ENCODE measurements at regions not wholly inside any gene's neighbourhood (a gene's known extent, or its start where the extent isn't known, plus 50 kb on each side); places are given as distances from the start of the nearest gene placed in this dataset.

DNA sequence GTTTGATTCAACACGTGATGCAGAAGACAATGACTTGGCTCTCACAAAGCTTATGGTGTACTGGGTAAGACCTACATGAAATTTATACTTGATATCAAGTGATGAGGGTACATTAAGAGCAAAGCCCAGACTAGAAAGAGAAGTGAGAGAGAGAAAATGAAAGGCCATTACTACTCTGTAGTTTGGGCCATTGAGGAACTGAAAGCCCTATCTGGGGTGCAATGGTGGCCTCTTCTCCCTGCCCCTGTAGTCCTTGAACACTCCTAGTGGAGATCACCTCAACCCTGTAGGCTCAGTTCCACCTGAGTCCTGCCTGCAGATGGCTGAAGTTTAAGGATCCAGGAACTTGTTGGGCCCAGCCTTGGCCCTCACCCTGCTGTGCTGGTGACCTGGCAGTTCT lies 569.8 kb upstream of the MEX3C start:
- no peaks in the 10 kb centered on the region for H3K9me3 ChIP-seq (replicated peaks)
- DNase-seq (ENCODE audit: low read depth in 1 of 2, low spot score in 2 of 2), result no peak
- no peak overlapping the region for H3K4me3 ChIP-seq
- no peak overlapping the region for H3K27ac ChIP-seq
- H3K4me1 ChIP-seq (replicated peaks), result no peaks in the 10 kb centered on the region
- H3K36me3 ChIP-seq, result no peaks in the 10 kb centered on the region
- no peaks in the 10 kb centered on the region for H3K27me3 ChIP-seq (replicated peaks)

DNA sequence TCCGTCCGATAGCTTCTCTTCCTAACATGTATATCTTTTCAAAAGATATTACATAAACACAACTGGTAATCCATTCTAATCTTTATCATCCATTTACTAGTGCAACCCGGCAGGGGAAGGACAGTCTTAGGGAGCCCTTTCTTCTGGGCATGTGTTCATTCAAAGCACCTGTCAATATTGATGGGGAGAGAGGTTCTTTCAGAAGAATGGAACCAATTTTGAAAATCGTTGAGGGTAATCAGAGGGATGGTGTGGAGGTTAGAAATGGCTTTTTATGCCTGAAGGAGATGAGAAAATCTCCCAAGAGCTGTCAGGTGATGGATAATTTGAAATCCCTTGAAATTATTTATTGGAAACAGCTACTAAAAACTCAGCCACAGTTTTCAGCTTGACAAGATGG lies 561.9 kb upstream of the DCC start:
- Histone ChIP-seq H3K4me1 (replicated peaks) (no peaks in the 10 kb centered on the region), H3K9me3 (replicated peaks) (no peaks in the 10 kb centered on the region; the same call in 1 of the 2 replicates), H3K27me3 (replicated peaks) (no peaks in the 10 kb centered on the region), H3K36me3 (no peaks in the 10 kb centered on the region), H3K27ac (no peak overlapping the region), H3K4me3 (no peak overlapping the region)
- no peak for DNase-seq (ENCODE audit: low read depth in 1 of 2, low spot score in 2 of 2)

DNA sequence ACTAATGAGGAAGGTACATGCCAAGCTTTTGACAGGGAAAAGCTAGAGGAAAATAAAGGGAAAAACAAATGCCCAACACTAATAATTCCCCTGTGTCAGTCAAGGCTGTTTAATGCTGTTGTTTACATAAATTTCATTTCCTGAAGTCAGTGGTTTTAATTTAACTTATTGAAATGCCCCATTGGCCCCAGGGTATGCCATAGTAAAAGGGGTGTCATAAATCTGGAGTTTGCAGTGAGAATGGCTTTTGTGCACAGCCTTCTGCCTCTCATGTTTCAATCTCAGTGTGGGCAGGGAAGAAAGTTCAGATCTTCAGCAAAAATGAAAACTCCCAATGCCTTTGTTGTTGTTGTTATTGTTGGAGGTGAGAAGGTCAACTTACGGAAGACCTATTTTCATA lies 550.1 kb upstream of the DCC start:
- H3K4me3 ChIP-seq, result no peak overlapping the region
- no peaks in the 10 kb centered on the region for H3K27me3 ChIP-seq (replicated peaks)
- no peaks in the 10 kb centered on the region for H3K9me3 ChIP-seq (replicated peaks)
- no peaks in the 10 kb centered on the region for H3K4me1 ChIP-seq (replicated peaks)
- H3K27ac ChIP-seq, result no peak overlapping the region
- H3K36me3 ChIP-seq, result no peaks in the 10 kb centered on the region
- DNase-seq (ENCODE audit: low read depth in 1 of 2, low spot score in 2 of 2), result no peak

DNA sequence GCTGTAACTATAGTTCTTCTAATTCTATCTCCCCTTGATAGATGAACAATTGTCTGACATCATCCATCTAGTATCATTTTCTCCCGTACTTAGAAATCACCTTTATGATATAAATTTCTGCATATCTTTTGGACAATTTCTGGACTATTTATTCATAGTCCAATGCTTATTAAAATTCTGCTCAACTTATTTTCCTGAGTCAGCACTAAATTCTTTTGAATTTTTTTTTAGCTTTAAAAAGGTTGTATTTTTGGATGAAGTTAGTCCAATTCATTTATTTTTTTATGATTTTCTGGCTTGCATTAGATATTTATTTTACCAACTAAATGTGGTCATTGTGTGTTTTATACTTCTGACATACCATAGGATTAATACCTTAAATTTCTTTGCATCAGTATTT lies 538.5 kb upstream of the DCC start:
- no peaks in the 10 kb centered on the region for H3K4me1 ChIP-seq (replicated peaks)
- no peaks in the 10 kb centered on the region for H3K36me3 ChIP-seq
- H3K4me3 ChIP-seq, result no peak overlapping the region
- H3K27me3 ChIP-seq (replicated peaks), result no peaks in the 10 kb centered on the region
- DNase-seq (ENCODE audit: low read depth in 1 of 2, low spot score in 2 of 2), result no peak
- H3K9me3 ChIP-seq (replicated peaks), result no peaks in the 10 kb centered on the region; the same call in 1 of the 2 replicates
- no peak overlapping the region for H3K27ac ChIP-seq

DNA sequence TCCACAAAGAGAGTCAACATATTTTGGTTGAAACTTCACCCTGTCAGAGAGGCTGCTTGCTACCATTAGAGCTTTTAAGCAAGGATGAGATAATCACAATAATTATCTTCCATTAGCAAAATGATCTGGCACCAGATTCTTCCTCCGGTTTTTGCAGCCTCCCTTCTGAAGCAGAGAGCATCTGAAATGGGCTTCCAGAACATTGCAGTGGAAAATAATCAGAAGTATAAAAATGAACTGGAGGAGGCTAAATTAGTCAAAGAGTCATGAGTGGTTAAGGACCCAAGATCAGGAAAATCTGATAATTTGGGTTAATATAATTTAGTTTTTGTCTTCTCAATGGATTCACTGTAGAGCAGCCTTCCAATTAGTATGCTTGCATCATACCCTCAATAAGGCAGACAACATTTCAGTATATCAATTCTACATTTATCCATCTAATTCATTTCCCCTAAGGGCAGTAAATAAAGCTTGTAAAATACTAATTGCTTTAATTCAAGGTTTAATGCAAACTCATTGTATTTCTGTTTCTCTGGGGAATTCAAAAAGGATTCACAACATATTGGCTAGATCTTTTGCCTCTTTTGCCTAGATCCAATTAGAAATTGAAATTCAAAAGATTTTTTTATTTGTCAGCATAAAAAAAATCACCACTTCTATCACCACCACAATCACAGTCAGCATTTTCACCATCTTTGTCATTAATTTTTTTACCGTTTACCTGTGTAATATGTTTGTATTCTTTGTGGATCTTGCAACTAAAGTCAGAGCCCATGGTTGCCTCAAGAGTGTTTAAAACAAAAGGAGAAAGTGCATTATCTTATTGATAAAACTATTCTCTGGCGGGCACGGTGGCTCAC lies 537.2 kb upstream of the DCC start:
- H3K36me3 ChIP-seq, result no peaks in the 10 kb centered on the region
- no peak for DNase-seq (ENCODE audit: low read depth in 1 of 2, low spot score in 2 of 2)
- no peaks in the 10 kb centered on the region for H3K4me1 ChIP-seq (replicated peaks)
- no peak overlapping the region for H3K27ac ChIP-seq
- H3K27me3 ChIP-seq (replicated peaks), result no peaks in the 10 kb centered on the region
- no peak overlapping the region for H3K4me3 ChIP-seq
- H3K9me3 ChIP-seq (replicated peaks), result no peaks in the 10 kb centered on the region; the same call in 1 of the 2 replicates

DNA sequence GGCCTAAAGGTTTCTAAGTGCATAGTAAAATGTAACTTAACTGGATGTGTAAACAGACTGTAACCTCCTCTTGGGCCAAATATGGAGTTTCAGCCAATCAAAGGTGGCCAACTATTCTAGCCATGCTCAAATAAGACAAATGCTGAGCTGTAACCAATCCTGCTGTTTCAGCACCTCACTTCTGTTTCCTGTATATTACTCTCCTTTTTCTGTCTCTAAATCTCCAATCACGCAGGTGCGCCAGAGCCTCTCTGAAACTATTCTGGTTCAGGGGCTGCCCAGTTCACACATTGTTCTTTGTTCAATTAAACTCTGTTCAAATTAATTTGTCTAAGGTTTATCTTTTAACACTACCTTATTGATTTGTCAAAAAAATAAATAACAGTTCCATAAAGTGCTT lies 532.7 kb upstream of the DCC start:
- no peak overlapping the region for H3K4me3 ChIP-seq
- no peaks in the 10 kb centered on the region for H3K9me3 ChIP-seq (replicated peaks)
- no peaks in the 10 kb centered on the region for H3K36me3 ChIP-seq
- no peaks in the 10 kb centered on the region for H3K27me3 ChIP-seq (replicated peaks)
- H3K4me1 ChIP-seq (replicated peaks), result no peaks in the 10 kb centered on the region
- H3K27ac ChIP-seq, result no peak overlapping the region
- no peak for DNase-seq (ENCODE audit: low read depth in 1 of 2, low spot score in 2 of 2)

DNA sequence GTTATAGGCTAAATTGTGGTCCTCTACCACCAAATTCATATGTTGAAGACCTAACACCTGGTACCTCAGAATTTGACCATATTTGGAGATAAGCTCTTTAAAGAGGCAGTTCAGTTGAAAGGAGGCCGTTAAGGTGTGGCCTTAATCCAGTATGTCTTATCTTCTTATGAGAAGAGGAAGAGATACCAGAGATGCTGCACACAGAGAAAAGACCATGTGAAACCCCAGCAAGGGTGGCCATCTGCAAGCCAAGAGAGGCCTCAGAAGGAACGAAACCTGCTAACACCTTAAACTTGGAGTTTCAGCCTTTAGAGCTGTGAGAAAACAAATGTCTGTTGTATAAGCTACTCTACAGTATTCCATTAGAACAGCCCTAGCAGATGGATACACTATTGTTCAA lies 528.1 kb upstream of the DCC start:
- no peak overlapping the region for H3K27ac ChIP-seq
- no peaks in the 10 kb centered on the region for H3K36me3 ChIP-seq
- H3K4me3 ChIP-seq, result no peak overlapping the region
- H3K9me3 ChIP-seq (replicated peaks), result no peaks in the 10 kb centered on the region
- DNase-seq (ENCODE audit: low read depth in 1 of 2, low spot score in 2 of 2), result no peak
- no peaks in the 10 kb centered on the region for H3K4me1 ChIP-seq (replicated peaks)
- no peaks in the 10 kb centered on the region for H3K27me3 ChIP-seq (replicated peaks)

DNA sequence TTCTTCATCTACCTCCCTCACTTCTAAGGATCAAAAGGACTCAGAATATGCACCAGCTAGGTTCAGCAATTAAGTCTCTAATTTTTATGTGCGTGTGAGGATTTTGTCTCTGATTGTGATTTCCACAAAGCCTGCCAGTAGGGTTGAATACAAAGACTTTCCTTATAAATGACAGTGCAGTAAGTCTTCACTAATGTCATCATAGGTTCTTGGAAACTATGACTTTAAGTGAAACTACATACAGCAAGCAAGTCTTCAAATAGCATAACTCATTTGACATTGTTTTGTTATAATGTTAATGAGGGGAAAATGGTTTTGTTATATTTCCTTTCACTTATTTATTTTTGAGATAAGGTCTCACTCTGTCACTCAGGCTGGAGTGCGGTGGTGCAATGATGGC lies 526.3 kb upstream of the DCC start:
- Histone ChIP-seq H3K4me1 (replicated peaks) (no peaks in the 10 kb centered on the region), H3K36me3 (no peaks in the 10 kb centered on the region), H3K4me3 (no peak overlapping the region), H3K27me3 (replicated peaks) (no peaks in the 10 kb centered on the region), H3K9me3 (replicated peaks) (no peaks in the 10 kb centered on the region), H3K27ac (no peak overlapping the region)
- DNase-seq (ENCODE audit: low read depth in 1 of 2, low spot score in 2 of 2), result no peak

DNA sequence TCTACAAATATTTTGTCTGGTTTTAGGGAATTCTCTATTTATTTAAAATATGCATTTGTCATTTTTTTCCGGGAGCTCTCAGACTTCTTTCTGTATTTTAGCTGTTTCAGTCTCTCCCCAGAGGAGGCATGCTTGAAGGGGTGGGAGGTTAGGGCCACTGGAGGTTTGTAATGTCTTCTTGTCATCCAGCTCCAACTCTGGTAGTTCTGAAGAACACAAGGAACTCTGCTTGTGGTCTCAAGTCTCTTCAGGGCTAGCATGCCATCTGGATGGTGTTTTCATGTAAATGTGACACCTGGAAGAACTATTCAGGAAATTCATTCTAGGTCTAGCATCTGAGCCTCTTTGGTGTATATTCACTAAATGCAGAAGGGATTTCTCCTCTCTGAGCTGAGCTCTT lies 518.4 kb upstream of the DCC start:
- Histone ChIP-seq H3K9me3 (replicated peaks) (no peaks in the 10 kb centered on the region; the same call in 1 of the 2 replicates), H3K36me3 (no peaks in the 10 kb centered on the region), H3K4me3 (no peak overlapping the region), H3K4me1 (replicated peaks) (no peaks in the 10 kb centered on the region), H3K27me3 (replicated peaks) (no peaks in the 10 kb centered on the region), H3K27ac (no peak overlapping the region)
- DNase-seq (ENCODE audit: low read depth in 1 of 2, low spot score in 2 of 2), result no peak

DNA sequence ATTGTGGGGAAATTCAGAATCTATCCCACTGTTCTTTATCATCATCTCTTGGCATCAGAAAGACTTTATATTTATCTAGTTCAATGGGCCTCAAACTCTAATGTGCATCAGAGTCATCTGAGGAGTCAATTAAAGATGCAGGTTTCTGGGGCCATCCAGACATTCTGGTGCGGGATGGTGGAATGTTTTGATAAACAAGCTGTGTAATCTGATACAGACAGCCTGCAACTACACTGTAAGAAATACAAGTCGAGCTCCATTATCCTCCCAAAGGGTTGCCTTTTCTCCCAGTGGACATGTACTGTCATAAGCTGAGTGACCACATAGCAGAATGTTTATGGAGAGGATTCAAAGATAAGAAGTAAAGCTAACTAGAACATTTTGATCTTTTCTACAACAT lies 515.3 kb upstream of the DCC start:
- no peak for DNase-seq (ENCODE audit: low read depth in 1 of 2, low spot score in 2 of 2)
- H3K36me3 ChIP-seq, result no peaks in the 10 kb centered on the region
- no peaks in the 10 kb centered on the region for H3K4me1 ChIP-seq (replicated peaks)
- H3K4me3 ChIP-seq, result no peak overlapping the region
- H3K27ac ChIP-seq, result no peak overlapping the region
- H3K9me3 ChIP-seq (replicated peaks), result peaks cover 4% of the 10 kb centered on the region
- no peaks in the 10 kb centered on the region for H3K27me3 ChIP-seq (replicated peaks)

DNA sequence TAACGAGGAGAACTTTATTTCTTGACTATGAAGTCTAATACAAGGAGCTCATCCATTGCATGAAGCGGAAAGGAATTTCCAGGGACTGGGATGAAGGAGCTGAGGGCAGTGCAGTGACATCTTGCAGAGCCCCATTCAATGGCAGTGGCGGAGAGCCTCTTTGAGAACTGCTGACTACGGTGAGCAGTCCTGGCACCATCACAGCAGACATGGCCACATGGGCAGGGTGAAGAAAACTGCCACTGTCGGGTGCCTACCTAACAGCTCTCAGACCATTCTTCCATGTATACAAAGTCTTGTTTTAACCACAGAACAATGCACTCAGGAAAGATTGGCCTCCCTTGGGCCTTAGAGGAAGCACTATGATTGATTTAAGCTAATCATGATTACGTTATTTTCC lies 506.1 kb upstream of the DCC start:
- Histone ChIP-seq H3K4me1 (replicated peaks) (no peaks in the 10 kb centered on the region), H3K36me3 (no peaks in the 10 kb centered on the region), H3K27ac (no peak overlapping the region), H3K27me3 (replicated peaks) (no peaks in the 10 kb centered on the region), H3K9me3 (replicated peaks) (no peaks in the 10 kb centered on the region), H3K4me3 (no peak overlapping the region)
- no peak for DNase-seq (ENCODE audit: low read depth in 1 of 2, low spot score in 2 of 2)

DNA sequence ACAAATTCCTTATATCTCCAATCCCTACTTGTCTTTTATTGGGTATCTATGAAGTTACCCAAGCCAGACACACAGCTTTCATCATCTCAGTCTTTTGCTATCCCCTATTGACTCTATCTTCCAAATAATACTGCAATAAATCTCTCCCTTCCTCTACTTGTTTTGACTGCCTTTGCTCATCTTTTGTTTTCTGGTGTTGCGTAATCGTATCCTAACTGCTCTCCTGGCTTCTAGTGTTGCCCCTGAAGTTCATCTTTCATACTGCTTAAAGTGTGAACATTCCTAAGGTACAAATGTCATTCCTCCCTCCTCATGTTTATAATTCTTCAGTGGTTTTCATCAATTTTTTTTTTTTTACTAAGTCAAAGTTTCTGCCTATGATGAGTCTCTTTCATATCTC lies 491.3 kb upstream of the DCC start:
- Histone ChIP-seq H3K27me3 (replicated peaks) (no peaks in the 10 kb centered on the region), H3K4me1 (replicated peaks) (no peaks in the 10 kb centered on the region), H3K36me3 (no peaks in the 10 kb centered on the region), H3K9me3 (replicated peaks) (peaks cover 3% of the 10 kb centered on the region; the same call in 1 of the 2 replicates), H3K27ac (no peak overlapping the region), H3K4me3 (no peak overlapping the region)
- no peak for DNase-seq (ENCODE audit: low read depth in 1 of 2, low spot score in 2 of 2)

DNA sequence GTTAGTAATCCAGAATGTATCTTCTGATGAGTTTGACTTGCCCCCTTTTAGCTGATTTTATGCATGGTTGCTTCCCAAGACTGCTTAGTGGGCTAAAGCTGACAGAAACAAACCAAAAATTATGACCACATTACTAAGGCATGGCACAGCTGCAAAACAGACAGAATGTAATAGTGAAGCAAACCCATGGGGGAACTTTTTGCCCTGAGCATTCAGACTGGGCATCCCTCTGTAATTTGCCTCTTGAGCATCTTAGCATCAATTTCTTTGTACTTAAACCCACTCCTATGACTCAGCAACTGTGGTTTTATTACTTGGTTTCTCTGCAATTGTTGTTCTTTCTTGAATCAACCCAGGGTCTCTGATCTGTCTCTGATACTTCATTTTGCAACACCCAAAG lies 487.3 kb upstream of the DCC start:
- Histone ChIP-seq H3K4me1 (replicated peaks) (no peaks in the 10 kb centered on the region), H3K27me3 (replicated peaks) (no peaks in the 10 kb centered on the region), H3K9me3 (replicated peaks) (peaks cover 7% of the 10 kb centered on the region; the same call in 1 of the 2 replicates), H3K27ac (no peak overlapping the region), H3K4me3 (no peak overlapping the region), H3K36me3 (no peaks in the 10 kb centered on the region)
- DNase-seq (ENCODE audit: low read depth in 1 of 2, low spot score in 2 of 2), result no peak

DNA sequence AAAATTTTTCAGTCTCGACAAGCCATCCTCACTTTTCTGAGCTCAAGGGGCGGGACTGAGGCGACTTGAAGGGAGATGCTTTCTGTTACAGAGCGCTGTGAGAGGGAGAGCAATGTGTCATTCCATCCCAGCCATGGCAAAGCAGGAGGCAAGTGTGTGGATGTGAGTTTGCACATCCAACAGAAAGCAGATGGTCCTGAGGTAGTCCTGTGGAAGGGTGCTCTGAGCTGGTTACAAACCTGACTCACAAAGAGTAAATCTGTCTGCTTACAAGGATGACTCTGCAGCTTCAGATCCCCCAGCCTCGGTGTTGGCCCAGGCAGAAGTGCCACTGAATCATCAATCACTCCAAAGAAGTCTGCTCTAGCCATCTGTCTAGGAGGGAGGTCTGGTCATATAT lies 482.0 kb upstream of the DCC start:
- DNase-seq (ENCODE audit: low read depth in 1 of 2, low spot score in 2 of 2), result no peak
- H3K36me3 ChIP-seq, result no peaks in the 10 kb centered on the region
- peaks cover 11% of the 10 kb centered on the region; the same call in 1 of the 2 replicates for H3K9me3 ChIP-seq (replicated peaks)
- no peak overlapping the region for H3K4me3 ChIP-seq
- no peak overlapping the region for H3K27ac ChIP-seq
- H3K4me1 ChIP-seq (replicated peaks), result no peaks in the 10 kb centered on the region
- no peaks in the 10 kb centered on the region for H3K27me3 ChIP-seq (replicated peaks)

DNA sequence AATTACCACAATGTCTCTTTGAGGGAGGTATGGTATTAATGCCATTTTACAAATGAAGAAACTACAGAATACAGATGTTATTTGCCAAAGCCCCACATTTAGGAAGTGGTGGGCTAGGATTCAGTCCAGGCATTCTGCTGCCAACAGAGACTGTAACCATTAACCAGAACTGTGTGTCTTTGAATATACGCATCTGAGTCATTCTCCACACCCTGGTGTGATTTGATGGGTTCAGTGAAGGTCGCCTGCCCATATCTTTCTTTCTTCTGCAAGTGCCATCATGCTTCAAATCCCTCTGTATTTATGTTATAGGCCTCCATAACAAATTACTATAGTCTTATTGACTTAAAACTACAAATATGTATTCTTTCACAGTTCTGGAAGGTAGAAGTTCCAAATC lies 479.0 kb upstream of the DCC start:
- no peak for DNase-seq (ENCODE audit: low read depth in 1 of 2, low spot score in 2 of 2)
- no peak overlapping the region for H3K4me3 ChIP-seq
- H3K9me3 ChIP-seq (replicated peaks), result peaks cover 11% of the 10 kb centered on the region
- H3K27me3 ChIP-seq (replicated peaks), result no peaks in the 10 kb centered on the region
- H3K36me3 ChIP-seq, result no peaks in the 10 kb centered on the region
- H3K4me1 ChIP-seq (replicated peaks), result no peaks in the 10 kb centered on the region
- no peak overlapping the region for H3K27ac ChIP-seq
